HG03521 (cell line): ENCODE measurements at regions not wholly inside any gene's neighbourhood (a gene's known extent, or its start where the extent isn't known, plus 50 kb on each side); places are given as distances from the start of the nearest gene placed in this dataset.
"Not testable (repeated sequence)": the region's sequence is repeated elsewhere in the genome, so short reads cannot be mapped to it uniquely, and the experiment has no call there.

Source experiments
- ATAC-seq: cut with Tn5 transposase; IDR thresholded peaks from one replicate; pipeline ENCODE4 v1.9.1; 2021; ENCODE audit warnings: mild to moderate bottlenecking, moderate library complexity; ENCODE audit not compliant: unreplicated experiment

- not testable (repeated sequence) for ATAC-seq
Observed at GRCh38 chr1:121001090-121001726, 111.6 kb downstream of the PPIAL4A start.

GRCh38 chr1:121003230-121003629, 113.7 kb downstream of the PPIAL4A start:
- not testable (repeated sequence) for ATAC-seq

GRCh38 chr1:121006826-121007225, 117.3 kb downstream of the PPIAL4A start:
- not testable (repeated sequence) for ATAC-seq

GRCh38 chr1:121007755-121008154, 118.2 kb downstream of the PPIAL4A start:
- ATAC-seq = not testable (repeated sequence)

- not testable (repeated sequence) for ATAC-seq
Observed at GRCh38 chr1:121008512-121009215, 119.1 kb downstream of the PPIAL4A start.

GRCh38 chr1:121009216-121010057, 119.9 kb downstream of the PPIAL4A start:
- ATAC-seq = not testable (repeated sequence)

- ATAC-seq = not testable (repeated sequence)
Observed at GRCh38 chr1:121010141-121010540, 120.6 kb downstream of the PPIAL4A start.

- ATAC-seq = not testable (repeated sequence)
Observed at GRCh38 chr1:121013181-121013580, 123.6 kb downstream of the PPIAL4A start.

- not testable (repeated sequence) for ATAC-seq
Observed at GRCh38 chr1:121016182-121017028, 126.8 kb downstream of the PPIAL4A start.

GRCh38 chr1:121019715-121020349, 130.3 kb downstream of the PPIAL4A start:
- ATAC-seq = not testable (repeated sequence)

GRCh38 chr1:121020350-121021236, 131.0 kb downstream of the PPIAL4A start:
- not testable (repeated sequence) for ATAC-seq

- ATAC-seq = not testable (repeated sequence)
Observed at GRCh38 chr1:121021716-121022115, 132.1 kb downstream of the PPIAL4A start.

GRCh38 chr1:121032878-121033494, 143.4 kb downstream of the PPIAL4A start:
- not testable (repeated sequence) for ATAC-seq

GRCh38 chr1:121036792-121037191, 147.2 kb downstream of the PPIAL4A start:
- not testable (repeated sequence) for ATAC-seq

- ATAC-seq = not testable (repeated sequence)
Observed at GRCh38 chr1:121040974-121041373, 143.2 kb downstream of the FAM72B start.

- ATAC-seq = not testable (repeated sequence)
Observed at GRCh38 chr1:121041497-121041896, 142.6 kb downstream of the FAM72B start.

- ATAC-seq = not testable (repeated sequence)
Observed at GRCh38 chr1:121042882-121043281, 141.3 kb downstream of the FAM72B start.

- ATAC-seq = not testable (repeated sequence)
Observed at GRCh38 chr1:121048293-121048752, 135.8 kb downstream of the FAM72B start.
